ENCODE measurements at regions not wholly inside any gene's neighbourhood (a gene's known extent, or its start where the extent isn't known, plus 50 kb on each side); places are given as distances from the start of the nearest gene placed in this dataset.
"Not testable (repeated sequence)": the region's sequence is repeated elsewhere in the genome, so short reads cannot be mapped to it uniquely, and the experiment has no call there.

DNA sequence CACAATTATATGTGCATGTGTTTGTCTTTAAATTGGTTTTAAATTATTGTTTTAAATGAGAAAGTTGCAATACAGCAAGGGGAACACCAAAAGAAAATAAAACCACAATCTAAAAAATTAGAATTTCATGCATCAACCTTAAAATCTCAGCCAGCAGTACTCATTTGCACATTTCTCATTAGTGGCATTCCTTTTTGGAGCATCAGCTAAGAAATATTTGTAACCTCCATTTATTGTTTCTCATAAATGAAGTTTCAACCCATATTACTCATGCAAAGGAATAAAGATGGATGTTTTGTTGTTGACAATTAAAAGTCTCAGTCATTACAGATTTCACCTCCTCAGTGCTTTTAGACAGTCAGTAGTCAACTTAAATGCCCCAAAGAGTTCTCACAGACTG lies 160.1 kb downstream of the TBX15 start:
- ATAC-seq (no peak), DNase-seq (ENCODE audit: missing footprints) (no peak)
- intact Hi-C loops (cut with DNase I): no loop called here

DNA sequence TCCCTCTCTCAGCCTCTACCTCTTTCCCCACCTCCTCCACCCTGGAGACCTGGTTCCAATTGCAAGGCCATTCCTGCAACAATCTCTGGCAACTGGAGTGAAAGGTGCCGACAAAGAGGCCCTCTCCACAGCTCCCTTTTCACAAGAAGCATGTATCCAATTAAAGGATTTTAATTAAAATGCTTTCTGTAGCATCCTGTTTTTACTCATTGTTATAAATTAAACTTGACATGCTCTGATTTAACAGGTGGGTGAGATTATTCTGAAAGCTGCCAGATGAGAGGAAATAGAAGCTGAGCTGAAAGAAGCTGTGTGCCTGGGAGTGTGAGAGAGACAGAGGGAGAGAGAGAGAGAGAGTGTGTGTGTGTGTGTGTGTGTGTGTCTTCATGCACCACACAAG lies 160.5 kb downstream of the TBX15 start:
- no peak for ATAC-seq
- intact Hi-C loops (cut with DNase I): no loop called here
- no peak for DNase-seq (ENCODE audit: missing footprints)

DNA sequence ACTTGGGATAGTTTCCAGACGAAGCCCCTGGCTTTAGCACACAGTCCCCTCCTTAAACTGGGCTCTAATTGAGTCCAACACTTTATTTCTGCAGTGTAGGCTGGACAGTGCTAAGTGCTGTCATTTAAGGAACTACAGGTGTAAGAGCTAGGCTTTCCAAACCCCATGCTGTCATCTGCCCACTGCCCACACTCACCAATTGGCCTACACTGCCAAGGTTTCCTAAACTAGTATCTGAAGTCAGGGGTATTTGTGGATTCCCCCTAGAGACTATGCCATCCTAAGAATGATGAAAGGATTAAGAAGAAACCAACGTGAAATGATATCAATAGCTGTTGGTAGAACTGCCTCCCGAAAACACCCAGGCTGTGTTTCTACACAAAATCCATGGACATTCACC lies 160.9 kb downstream of the TBX15 start:
- DNase-seq (ENCODE audit: missing footprints) (no peak), ATAC-seq (no peak)
- intact Hi-C loops (cut with DNase I): no loop called here

DNA sequence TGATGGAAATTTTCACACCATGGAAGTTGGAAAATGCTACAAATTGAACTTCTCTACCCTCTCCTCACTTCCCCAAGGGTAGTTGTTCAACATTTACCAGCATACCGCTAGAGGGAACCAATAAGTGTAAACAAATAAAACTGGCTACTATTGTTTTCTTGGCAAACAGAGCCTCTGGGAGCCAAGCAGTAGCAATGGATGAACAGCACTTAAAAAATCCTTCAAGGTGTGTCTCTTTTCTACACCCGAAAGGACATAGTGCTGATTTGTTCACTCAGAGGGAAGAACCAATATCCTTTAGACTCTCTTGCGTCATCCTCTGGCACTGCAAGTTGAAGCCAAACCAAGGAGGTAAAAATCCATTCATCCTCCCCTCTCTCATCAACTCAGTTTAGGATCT lies 161.5 kb downstream of the TBX15 start:
- DNase-seq (ENCODE audit: missing footprints) (no peak), ATAC-seq (no peak)
- intact Hi-C loops (cut with DNase I): no loop called here

DNA sequence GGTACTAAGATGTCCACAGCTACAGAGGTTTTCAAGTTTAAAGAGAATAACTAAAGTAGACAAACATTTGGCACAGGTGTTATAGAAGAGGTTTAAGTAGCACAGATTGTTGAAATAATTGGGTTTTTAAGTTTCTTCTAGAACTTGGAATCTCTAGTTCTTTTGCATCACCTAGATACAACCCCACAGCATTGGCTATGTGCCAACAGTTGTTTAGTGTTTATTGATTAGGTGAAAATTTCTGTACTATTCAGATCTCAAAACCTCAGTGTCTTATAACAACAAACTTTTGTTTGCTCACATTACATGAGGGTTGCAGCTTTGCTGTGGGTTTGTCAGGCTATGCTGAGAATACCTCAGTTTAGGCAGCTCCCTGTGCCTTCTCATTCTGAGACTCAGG lies 162.5 kb downstream of the TBX15 start:
- ATAC-seq (no peak), DNase-seq (ENCODE audit: missing footprints) (no peak)
- intact Hi-C loops (cut with DNase I): no loop called here

DNA sequence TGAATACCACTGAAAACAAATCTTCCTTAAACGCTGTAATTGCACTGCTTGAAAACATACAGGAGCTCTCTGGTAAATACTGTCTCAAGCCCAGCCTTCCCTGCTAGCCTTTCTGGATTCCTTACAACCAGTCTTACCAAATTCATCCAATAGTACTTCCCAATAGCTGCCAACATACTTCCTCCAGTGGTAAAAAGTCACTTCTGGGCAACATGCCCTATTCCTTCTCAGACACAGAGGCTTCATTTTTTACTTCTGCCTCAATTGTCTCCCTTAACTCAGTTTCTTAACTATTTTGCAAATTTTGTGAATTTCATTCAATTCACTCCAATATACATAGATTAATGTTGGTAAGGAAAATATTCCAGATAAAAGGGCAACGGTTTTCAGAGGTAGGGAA lies 166.3 kb downstream of the TBX15 start:
- DNase-seq (ENCODE audit: missing footprints) (no peak), ATAC-seq (no peak)
- intact Hi-C loops (cut with DNase I): no loop called here

DNA sequence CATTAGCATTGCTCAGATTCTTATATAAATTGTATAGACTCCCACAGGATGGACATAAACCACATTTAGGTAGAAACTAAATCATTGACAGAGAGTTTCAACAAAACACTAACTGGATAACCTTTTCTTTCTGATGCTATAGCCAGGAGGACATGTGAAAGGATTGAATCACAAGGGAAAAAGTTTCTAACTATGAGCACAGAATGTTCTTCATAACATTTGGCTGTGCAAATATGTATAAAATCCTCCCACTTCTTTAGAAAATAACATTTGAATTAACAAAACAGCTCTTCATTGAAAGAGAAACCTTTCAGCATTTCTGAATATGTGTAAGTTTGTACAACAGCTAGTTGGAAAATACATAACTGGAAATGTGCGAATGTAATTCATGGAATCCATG lies 167.3 kb downstream of the TBX15 start:
- DNase-seq (ENCODE audit: missing footprints) (no peak), ATAC-seq (no peak)
- intact Hi-C loops (cut with DNase I): no loop called here

DNA sequence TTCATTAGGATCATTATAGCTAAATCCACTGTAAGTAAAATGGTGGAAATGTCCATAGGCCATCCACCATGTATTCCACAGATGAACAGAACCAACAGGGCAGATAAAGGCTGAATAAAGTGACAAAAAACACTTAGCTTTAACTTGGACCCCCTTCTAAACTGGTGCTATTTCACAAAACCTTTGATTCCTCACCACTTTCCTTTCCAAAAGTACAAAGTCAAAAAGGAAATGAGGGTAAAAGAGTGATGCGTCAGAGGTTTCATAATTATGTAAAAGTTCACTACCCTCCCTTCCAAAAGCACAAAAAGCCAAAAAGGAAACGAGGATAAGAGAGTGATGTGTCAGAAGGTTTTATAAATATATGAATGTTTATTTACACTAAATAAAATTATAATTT lies 172.2 kb downstream of the TBX15 start:
- ATAC-seq (no peak), DNase-seq (ENCODE audit: missing footprints) (no peak)
- intact Hi-C loops (cut with DNase I): no loop called here

DNA sequence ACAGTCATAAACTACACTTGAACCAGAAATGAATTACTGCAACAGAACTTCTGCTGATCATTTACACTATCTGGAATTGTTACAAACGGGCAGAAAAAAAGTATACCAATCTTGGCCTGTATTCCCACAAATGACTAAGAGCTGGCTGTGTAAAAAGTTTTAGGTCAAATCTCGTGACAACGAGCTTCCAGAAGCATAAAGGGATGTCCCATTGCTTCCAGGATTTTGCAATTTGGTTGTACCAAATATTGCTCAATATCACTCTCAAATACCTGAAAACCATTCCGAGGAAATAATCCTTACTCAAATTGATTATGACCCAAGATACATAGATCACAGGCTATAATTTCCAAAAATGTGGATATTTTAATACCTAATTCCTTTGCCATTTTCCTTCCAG lies 175.6 kb downstream of the TBX15 start:
- intact Hi-C loops (cut with DNase I): no loop called here
- ATAC-seq (no peak), DNase-seq (ENCODE audit: missing footprints) (no peak)

DNA sequence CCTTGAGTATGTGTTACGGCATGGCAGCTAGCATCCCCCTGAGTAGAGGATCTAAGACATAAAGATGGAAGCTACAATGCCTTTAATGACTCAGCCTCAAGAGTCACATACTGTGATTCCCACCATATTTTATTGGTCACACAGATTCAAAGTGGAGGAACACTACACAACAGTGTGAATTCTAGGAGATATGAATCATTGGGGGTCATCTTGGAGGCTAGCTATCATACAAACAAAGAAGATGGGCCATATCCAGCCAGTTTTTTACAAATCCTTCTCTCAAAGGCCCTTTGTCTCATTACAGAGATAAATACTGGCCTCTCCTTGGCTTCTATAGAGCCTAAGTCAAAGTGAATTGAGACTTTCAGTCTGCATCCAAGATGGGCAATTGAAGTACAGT lies 177.0 kb downstream of the TBX15 start:
- intact Hi-C loops (cut with DNase I): no loop called here
- ATAC-seq (no peak), DNase-seq (ENCODE audit: missing footprints) (no peak)

DNA sequence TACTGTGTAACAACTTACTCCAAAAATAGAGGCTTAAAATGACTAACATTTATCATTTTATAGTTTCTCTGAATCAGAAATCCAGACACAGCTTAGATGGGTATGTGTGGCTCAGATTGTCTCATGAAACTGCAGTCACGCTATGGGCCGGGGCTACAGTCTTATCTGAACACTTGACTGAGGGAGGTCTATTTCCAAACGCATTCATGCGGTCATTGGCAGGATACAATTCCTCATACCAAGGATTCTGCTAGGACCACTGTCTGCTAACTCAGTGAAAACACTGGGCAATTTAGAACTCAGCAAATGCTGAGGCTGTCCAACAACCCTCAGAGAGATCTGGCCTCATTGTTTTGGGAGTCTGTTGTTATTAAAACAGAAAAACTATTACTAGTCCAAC lies 178.6 kb downstream of the TBX15 start:
- ATAC-seq (no peak), DNase-seq (ENCODE audit: missing footprints) (no peak)
- intact Hi-C loops (cut with DNase I): no loop called here

DNA sequence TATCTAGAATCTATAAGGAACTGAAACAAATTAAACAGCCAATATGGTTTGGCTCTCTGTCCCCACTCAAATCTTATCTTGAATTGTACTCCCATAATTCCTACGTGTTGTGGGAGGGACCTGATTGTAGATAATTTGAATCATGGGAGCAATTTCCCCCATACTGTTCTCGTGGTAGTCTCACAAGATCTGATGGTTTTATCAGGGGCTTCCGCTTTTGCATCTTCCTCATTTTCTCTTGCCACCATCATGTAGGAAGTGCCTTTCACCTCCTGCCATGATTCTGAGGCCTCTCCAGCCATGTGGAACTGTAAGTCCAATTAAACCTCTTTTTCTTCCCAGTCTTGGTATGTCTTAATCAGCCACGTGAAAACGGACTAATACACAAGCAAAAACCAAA lies 185.0 kb downstream of the TBX15 start:
- intact Hi-C loops (cut with DNase I); ATAC-seq; DNase-seq (ENCODE audit: missing footprints): not testable (repeated sequence)

DNA sequence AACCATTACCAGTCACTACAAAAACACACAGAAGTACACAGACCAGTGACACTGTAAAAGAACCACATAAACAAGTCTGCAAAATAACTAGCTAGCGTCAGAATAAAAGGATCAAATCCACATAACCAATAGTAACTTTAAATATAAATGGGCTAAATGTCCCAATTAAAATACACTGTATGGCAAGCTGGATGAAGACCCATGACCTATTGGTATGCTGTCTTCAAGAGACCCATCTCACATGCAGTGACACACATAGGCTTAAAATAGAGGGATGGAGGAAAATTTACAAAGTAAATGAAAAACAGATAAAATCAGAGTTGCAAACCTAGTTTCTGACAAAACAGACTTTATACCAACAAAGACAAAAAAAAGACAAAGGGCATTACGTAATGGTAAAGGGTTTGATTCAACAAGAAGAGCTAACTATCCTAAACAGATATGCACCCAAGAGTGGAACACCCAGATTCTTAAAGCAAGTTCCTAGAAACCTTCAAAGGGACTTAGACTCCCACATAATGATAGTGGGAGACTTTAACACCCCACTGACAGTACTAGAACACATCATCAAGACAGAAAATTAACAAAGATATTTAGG lies 196.9 kb downstream of the TBX15 start:
- intact Hi-C loops (cut with DNase I): no loop called here
- ATAC-seq: no peak
- DNase-seq (ENCODE audit: missing footprints): no peak

DNA sequence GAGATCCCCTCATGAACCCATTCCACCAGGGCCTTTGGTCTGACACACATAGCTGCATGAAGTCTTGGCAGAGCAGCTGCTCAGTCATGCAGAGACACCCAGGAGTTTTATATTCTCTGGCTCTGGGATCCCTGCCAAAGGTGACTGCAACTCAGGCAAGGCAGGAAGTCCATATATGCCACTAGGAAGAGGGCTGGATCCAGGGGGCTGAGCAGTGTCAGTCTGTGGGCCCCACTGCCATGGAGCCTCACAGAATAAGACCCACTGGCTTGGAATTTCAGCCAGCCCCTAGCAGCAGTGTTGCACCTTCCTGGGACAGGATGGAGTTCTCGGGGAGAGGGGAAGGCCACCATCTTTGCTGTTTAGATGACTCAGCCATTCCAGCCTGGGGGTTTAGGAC lies 199.7 kb downstream of the TBX15 start:
- no peak for ATAC-seq

DNA sequence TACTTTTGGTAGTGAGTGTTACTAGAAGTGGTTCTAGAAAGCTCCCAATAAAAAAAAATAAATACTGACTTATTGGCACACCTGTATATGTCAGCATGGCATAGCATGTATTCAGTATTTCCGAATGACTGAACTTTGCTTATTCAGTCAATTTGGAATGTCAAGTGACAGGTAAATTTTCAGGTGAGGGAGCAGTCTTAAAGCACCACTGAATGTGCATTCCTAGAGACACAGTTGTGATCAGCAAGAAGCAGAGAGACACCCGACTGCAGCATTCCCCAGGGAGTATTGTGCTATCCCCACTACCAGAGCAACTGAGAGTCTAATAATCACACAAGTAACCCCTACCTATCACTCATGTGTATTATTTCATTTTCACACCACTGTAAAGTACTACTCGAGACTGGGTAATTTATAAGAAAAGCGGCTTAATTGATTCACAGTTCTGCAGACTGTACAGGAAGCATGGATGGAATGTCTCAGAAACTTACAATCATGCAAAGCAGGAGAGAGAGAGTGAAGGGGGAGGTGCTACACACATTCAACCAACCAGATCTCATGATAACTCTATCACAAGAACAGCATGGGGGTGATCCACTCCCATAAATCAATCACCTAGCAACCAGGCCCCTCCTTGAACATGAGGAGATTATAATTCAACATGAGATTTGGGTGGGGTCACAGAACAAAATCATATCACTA lies 201.5 kb downstream of the TBX15 start:
- no peak for DNase-seq (ENCODE audit: missing footprints)
- ATAC-seq: no peak
- intact Hi-C loops (cut with DNase I): no loop called here

More for the DNA sequence above, 199.7 kb downstream of the TBX15 start:
- intact Hi-C loops (cut with DNase I): no loop called here
- peak; percentile 41 for DNase-seq (ENCODE audit: missing footprints)

DNA sequence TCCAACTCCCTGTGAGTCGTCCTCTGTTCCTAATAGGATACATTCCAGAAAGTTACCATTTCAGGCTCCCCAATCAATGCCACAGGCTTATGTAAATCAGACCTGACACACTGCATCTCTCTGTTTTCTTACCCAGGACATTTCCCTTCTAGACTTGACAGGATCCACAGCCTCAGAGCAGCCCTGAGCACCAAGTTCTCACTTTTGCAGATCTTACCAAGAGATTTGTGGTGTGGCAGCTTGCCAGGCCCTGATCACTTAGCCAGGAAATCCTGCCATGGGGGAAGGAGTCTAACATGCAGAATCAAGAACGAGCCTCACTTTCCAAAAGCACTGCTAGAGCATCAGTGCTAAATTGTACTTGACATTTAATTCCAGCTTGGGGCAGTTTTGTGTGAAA lies 202.9 kb downstream of the TBX15 start:
- intact Hi-C loops (cut with DNase I): no loop called here
- no peak for ATAC-seq
- no peak for DNase-seq (ENCODE audit: missing footprints)

DNA sequence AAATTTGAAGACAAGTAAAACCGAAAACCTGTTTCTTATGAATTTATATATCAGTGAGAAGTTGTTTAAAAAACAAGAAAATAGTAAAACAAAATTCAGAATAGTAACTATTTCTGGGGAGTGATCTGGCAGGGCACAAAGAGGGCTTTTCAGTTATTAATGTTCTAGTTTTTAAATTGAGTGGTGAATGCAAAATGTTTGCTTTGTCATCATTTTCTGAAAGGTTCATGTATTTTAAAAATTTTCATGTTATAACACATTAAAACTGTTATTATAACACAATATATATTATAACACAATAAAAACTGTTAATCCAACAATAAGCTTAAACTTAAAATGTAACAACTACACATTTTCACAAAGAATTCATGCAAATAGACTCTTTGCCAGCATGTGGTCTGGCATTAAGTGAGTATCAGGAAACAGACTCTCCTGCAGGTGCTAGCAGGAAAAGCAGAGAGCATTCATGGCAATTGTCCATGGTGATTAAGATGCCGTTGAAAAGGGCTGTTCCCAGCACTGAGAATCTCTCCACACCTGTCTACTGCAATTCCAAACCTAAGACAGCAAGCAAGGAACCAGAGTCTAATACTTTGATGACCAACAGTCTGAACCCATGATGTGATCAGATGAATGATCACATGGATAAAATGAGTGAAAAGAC lies 204.9 kb downstream of the TBX15 start:
- DNase-seq (ENCODE audit: missing footprints) (no peak), ATAC-seq (no peak)
- intact Hi-C loops (cut with DNase I): no loop called here

DNA sequence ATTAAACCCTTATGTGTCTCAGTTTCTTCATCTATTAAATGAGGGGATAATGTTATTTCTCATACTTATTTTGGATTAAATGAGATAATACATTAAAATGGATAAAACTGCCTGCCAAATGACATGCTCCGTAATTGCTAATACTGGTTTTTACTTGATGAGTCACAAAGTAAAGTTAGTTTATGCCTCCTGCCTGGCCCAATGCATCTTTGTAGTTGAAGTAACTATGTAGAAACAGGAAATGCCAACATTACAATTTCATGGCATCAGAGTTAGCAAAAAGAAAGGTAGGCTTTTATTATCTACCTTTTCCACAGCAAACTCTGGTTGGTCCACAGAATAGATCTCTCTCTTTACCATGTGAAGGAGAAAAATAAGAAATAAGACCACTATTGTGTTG lies 214.5 kb downstream of the TBX15 start:
- intact Hi-C loops (cut with DNase I): no loop called here
- ATAC-seq (no peak), DNase-seq (ENCODE audit: missing footprints) (no peak)

DNA sequence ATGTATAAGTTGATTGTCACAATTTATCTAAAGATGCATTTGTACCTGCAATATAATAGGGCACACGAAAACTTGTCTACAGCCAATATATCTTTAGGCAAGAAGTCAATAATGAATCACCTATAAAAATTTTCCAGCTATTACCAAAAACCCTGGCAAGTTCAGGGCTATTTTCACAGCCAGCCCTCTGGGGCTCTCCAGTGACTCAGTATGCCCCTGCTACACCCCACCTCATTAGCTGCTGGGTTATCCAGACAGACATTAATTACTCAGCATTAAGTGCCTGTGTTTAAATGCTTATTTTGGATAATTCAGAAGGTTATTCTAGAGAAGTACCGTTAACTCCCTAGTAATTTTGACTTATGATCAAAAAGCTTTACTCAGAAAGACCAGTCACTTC lies 220.2 kb downstream of the TBX15 start:
- ATAC-seq (no peak), DNase-seq (ENCODE audit: missing footprints) (no peak)
- intact Hi-C loops (cut with DNase I): no loop called here

DNA sequence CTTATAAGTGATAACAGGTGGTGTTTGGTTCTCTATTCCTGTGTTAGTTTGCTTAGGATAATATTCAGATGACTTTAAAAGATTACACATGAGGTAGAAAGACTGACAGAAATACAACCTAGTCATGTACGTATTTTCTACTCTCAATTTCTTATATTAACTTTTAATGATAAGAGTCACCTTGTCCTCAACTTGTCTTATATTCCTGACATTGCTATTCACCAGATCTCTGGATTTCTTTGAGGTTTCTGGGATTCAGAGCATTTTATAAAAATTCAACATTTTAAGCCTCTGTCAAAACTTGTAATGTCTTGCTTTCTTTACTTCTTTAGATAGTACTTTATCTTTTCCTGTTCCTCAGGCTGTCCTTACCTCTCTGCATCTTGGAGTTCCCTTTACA lies 234.2 kb downstream of the TBX15 start:
- DNase-seq (ENCODE audit: missing footprints): no peak
- intact Hi-C loops (cut with DNase I): no loop called here

DNA sequence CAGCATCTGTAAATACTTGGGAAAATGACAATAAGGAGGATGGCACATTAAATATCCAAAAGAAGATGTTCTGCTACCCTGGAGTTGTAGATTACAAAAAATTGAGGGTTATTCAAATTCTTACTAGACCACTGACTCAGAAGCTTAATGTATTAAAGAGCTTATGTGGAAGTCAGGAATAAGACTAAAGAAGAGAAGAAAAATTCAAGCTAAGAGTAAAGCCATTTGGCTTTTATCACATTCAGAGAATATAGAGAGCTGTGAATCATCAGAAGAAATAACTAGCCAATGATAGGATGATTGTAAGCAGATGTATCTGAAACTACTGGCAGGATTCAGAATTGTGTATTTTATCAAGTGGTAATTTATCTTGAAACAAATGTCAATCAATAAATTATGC lies 237.0 kb downstream of the TBX15 start:
- no peak for DNase-seq (ENCODE audit: missing footprints)
- ATAC-seq: no peak
- intact Hi-C loops (cut with DNase I): no loop called here

More for the DNA sequence above, 234.2 kb downstream of the TBX15 start:
- no peak for ATAC-seq
